ENCODE measurements at regions not wholly inside any gene's neighbourhood (a gene's known extent, or its start where the extent isn't known, plus 50 kb on each side); places are given as distances from the start of the nearest gene placed in this dataset.

DNA sequence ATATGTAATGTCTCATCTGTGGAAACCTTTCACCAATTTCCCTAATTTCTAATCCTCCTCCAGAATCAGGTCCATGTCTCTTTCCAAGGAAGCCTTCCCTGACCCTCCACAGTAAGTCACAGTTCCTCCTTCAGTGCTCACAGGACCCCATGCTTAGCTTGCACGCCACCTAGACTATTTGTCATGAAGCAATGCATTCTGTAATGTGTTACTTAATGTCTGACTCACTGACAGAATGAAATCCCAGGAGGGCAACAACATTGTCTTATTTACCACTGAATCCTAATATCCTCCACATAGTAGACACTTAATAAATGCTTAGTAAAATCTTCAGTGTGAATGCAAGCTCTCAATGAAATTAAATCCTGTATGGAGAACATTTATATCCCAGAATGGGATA is 245.9 kb upstream of the PLD5 start:
- Mint-ChIP-seq H3K36me3 (ENCODE audit: low read depth) (no peaks in the 10 kb centered on the region), H3K4me1 (no peaks in the 10 kb centered on the region), H3K4me3 (no peak overlapping the region), H3K9me3 (no peaks in the 10 kb centered on the region), H3K27ac (no peak overlapping the region), H3K27me3 (no peaks in the 10 kb centered on the region)
- DNase-seq, result no peak
- intact Hi-C loops (cut with micrococcal nuclease), result no loop called here

DNA sequence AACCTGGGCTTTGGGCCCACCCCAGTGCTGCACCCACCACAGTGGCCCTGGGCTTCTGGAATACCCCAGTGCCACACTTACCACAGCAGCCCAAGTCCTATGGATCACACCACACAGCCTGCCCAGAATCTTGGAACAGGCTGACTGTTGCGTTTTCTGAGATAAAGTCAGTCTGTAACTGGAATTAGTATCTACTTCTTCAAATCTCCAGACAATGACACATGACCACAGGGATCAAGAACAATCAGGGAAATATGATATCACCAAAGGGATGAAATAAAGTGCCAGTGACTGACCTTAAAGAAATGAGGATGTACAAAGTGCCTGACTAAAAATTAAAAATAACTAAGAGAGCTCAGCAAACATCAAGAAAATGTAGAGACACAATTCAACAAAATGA is 239.7 kb upstream of the PLD5 start:
- intact Hi-C loops (cut with micrococcal nuclease), result no loop called here
- Mint-ChIP-seq H3K4me3 (no peak overlapping the region), H3K9me3 (no peaks in the 10 kb centered on the region), H3K4me1 (no peaks in the 10 kb centered on the region), H3K27ac (no peak overlapping the region), H3K36me3 (ENCODE audit: low read depth) (no peaks in the 10 kb centered on the region), H3K27me3 (no peaks in the 10 kb centered on the region)
- DNase-seq, result no peak

DNA sequence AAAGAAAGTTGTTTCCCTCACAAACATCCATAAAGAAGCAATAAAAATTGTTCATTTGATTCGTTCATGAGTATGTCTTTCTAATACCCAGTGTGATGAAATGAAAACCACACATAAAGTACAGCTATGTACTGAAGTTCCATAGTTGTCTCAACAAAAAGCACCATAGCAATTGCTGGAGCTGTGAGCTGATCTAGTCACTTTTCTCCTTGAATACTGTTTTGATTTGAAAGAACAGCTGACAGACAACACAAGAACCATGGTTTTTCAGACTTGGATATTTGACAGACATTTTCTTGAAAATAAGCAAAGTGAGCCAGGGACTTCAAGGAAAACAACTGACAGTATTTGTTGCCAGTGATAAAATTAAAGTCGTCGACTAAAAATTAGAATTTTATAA is 237.1 kb upstream of the PLD5 start:
- Mint-ChIP-seq H3K9me3 (peaks cover 4% of the 10 kb centered on the region), H3K4me1 (no peaks in the 10 kb centered on the region), H3K27ac (no peak overlapping the region), H3K27me3 (no peaks in the 10 kb centered on the region), H3K4me3 (no peak overlapping the region), H3K36me3 (ENCODE audit: low read depth) (no peaks in the 10 kb centered on the region)
- intact Hi-C loops (cut with micrococcal nuclease), result no loop called here
- DNase-seq, result no peak

DNA sequence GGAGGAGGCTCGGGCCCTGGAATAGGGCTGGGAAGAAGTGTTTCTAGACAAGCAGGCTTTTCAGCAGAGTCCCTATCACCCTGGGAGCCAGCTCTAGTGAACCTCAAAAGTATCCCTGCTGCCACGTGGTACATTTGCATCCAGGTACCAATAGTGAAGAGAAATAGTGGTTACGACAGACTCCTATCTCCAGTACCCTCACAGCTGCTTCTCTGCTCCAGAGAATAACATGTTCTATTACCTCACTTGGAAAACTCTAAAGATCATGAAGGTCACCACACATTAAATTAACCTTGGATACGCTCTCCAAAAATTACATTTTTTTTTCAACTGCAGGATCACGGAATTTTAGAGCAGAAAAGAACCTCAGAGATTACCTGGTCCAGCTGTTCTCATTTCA is 230.4 kb upstream of the PLD5 start:
- intact Hi-C loops (cut with micrococcal nuclease), result no loop called here
- no peaks in the 10 kb centered on the region for H3K36me3 Mint-ChIP-seq (ENCODE audit: low read depth)
- no peak for DNase-seq
- no peaks in the 10 kb centered on the region for H3K27me3 Mint-ChIP-seq
- peaks cover 5% of the 10 kb centered on the region for H3K9me3 Mint-ChIP-seq
- H3K27ac Mint-ChIP-seq, result no peak overlapping the region
- H3K4me3 Mint-ChIP-seq, result no peak overlapping the region
- no peaks in the 10 kb centered on the region for H3K4me1 Mint-ChIP-seq

DNA sequence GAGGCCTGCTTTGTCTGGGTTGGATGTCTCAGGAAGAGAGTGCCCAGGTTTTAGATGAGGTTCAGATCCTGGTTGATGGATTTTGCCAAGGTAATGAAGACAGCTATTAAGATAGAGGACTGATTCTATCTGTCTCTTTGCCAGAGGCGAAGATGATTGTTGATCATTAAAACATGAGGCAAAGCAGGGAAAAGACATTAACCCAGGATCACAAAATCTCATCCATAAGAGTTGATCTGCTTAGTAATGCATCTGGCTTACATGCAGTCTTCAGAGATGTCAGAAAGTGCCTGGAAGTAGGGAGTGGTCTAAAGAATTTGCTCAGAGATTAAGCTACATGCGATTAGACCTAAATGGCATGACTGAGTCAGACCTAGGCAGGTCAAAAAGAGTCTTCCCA is 229.6 kb upstream of the PLD5 start:
- no peak overlapping the region for H3K4me3 Mint-ChIP-seq
- no peaks in the 10 kb centered on the region for H3K4me1 Mint-ChIP-seq
- intact Hi-C loops (cut with micrococcal nuclease), result no loop called here
- no peak for DNase-seq
- H3K9me3 Mint-ChIP-seq, result peaks cover 7% of the 10 kb centered on the region
- no peak overlapping the region for H3K27ac Mint-ChIP-seq
- H3K27me3 Mint-ChIP-seq, result no peaks in the 10 kb centered on the region
- H3K36me3 Mint-ChIP-seq (ENCODE audit: low read depth), result no peaks in the 10 kb centered on the region

DNA sequence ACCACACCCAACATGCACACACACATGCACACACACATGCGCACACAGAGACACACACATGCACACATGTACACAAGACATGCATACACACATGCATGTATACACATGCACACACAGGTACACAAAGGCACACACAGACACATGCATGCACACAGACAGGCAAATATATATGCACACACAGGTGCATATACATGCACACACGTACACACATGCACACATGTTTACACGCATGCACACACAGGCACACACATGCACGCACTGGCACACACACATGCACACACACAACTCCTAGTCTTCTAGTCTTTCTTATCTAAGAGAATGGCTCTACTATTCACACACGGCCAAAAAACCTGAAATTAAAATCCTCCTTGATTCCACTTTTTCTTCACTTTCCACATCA is 222.7 kb upstream of the PLD5 start:
- Mint-ChIP-seq H3K27ac (no peak overlapping the region), H3K36me3 (ENCODE audit: low read depth) (no peaks in the 10 kb centered on the region), H3K27me3 (no peaks in the 10 kb centered on the region), H3K4me3 (no peak overlapping the region), H3K9me3 (peaks cover 4% of the 10 kb centered on the region), H3K4me1 (no peaks in the 10 kb centered on the region)
- intact Hi-C loops (cut with micrococcal nuclease), result no loop called here
- no peak for DNase-seq

DNA sequence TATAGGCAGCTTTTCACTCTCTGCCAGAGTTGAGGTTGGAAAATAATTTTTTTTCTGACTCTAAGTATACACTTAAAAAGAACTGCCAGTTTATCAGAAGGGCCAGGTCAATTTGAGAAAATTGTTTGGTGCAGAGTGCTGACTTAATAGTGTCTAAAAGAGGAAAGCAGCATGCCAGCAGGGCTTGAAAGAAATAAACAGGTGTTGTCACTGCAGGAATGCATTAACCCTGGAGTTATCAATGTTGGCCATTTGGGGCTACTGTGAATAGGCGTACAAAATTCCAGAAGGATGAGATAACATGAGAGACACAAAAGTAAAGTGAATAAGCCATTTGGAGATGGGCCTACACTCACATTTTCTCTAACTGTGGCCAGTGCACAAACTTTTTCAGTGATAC is 220.6 kb upstream of the PLD5 start:
- DNase-seq, result no peak
- Mint-ChIP-seq H3K4me3 (no peak overlapping the region), H3K36me3 (ENCODE audit: low read depth) (no peaks in the 10 kb centered on the region), H3K27ac (no peak overlapping the region), H3K9me3 (peaks cover 4% of the 10 kb centered on the region), H3K4me1 (no peaks in the 10 kb centered on the region), H3K27me3 (no peaks in the 10 kb centered on the region)
- intact Hi-C loops (cut with micrococcal nuclease), result no loop called here

DNA sequence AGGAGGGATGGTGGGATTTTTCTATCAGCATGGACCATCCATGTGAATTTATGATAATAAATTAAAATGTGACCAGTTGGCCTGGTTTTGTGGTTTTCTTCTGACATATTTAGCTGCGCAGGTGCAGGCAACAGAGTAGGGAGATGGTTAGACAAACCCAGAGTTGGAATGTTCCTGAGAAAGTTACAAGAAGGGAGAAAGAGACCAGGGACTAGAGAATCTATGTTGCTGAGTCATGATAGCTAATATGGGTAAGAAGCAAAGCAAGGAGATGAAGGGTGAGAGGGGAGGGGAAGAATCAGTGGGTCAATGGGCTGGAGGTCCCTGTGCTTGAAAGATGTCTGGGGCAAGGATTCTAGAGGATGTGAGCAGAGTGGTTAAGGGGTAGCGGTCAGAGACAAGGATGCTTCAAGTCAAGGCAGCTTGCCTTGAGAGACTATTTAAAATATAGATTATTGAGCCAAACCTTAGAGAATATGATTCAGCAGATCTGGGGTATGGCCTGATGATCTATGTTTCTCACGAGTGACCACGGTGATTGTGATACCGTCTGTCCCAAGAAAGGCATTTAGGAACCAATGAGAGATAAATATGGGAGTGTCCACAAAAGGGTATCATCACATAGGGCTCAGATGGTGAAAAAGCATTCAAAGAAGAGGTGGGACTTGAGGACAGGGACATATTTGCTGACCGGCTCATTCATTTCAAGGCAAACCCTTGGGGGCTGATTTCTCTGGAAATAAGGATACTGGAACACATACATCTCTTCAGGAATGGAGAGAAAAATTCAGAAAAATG is 219.7 kb upstream of the PLD5 start:
- Mint-ChIP-seq H3K9me3 (no peaks in the 10 kb centered on the region), H3K27me3 (no peaks in the 10 kb centered on the region), H3K4me3 (no peak overlapping the region), H3K4me1 (no peaks in the 10 kb centered on the region), H3K27ac (no peak overlapping the region), H3K36me3 (ENCODE audit: low read depth) (no peaks in the 10 kb centered on the region)
- intact Hi-C loops (cut with micrococcal nuclease), result no loop called here
- DNase-seq, result no peak

DNA sequence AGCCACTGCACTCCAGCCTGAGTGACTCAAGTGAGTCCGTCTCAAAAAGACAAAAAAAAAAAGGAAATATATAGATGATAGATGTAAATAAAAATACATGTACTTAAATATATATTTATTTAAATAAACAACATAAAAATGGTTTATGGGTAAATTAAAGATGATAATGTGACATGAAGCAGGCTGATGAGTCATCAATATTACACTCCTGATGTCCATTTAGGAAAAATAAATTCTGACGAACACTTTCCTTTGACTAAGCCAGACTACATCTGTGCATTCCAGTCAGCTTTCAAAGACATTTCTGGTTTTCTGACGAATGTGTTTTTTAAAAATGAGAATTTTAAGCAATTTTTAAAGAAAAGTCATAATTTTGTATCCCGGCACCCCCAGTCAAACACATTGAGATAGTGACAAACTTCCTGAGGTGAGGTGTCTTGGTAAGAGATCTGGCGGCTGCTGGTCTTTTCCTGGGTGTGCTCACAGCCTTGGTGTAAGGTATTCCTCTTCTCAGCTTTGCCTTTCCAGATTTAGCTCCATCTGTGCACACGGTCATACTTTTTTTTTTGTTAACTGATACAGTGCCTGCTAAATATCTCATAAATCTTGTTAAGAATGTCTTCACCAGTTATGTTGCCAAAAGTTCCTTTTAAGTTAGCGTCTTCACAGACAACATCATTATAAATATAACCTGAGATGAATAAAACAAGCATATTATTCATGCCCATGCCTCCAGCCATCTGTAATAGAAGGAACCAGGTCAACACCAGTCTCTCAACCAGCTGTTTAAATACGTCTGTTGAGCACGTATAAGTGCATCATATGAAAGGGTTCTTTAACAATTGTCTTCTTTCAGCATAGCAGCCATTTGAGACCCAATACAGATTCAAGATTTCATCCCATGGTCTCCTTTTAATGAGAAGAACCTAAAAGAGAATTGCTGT is 214.5 kb upstream of the PLD5 start:
- Mint-ChIP-seq H3K4me1 (no peaks in the 10 kb centered on the region), H3K4me3 (no peak overlapping the region), H3K9me3 (no peaks in the 10 kb centered on the region), H3K27me3 (no peaks in the 10 kb centered on the region), H3K36me3 (ENCODE audit: low read depth) (no peaks in the 10 kb centered on the region), H3K27ac (no peak overlapping the region)
- intact Hi-C loops (cut with micrococcal nuclease), result no loop called here
- no peak for DNase-seq

DNA sequence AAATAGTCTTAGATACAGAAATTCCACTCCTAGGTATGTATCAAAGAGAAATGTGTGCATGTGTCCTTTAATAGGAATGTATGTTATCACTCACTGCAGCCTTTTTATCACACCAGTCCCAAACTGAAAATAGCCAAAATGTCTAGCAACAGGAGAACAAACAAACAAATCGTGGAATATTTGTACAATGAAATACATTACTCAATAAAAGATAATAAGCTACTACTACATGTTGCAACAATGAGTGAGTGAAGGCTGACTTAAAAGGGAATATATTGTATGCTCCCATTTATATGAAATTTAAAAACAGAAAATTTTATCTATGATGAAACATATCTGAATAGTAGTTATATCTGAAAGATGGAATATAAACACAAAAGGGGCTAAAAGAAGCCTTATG is 212.1 kb upstream of the PLD5 start:
- no peak overlapping the region for H3K4me3 Mint-ChIP-seq
- no peaks in the 10 kb centered on the region for H3K4me1 Mint-ChIP-seq
- no peak for DNase-seq
- H3K27ac Mint-ChIP-seq, result no peak overlapping the region
- no peaks in the 10 kb centered on the region for H3K9me3 Mint-ChIP-seq
- H3K36me3 Mint-ChIP-seq (ENCODE audit: low read depth), result no peaks in the 10 kb centered on the region
- intact Hi-C loops (cut with micrococcal nuclease), result no loop called here
- no peaks in the 10 kb centered on the region for H3K27me3 Mint-ChIP-seq

DNA sequence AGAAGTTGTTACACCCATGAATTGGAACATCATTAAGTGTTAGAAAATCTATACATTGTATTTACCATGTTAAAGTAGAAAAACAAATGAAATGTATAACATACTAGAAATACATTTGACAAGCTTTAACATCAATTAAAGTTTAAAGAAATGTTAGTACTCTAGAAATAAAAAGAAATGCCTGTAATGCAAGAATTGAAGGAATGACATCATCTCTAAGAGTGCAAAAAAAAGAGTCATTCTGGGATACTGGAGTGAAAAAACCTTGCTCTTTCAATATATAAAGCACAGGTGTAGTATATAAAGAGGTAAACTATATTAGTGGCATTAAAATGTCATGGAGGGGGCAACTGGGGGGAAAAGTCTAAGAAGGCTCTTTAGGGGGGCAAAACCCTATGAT is 210.8 kb upstream of the PLD5 start:
- intact Hi-C loops (cut with micrococcal nuclease), result no loop called here
- Mint-ChIP-seq H3K27ac (no peak overlapping the region), H3K9me3 (no peaks in the 10 kb centered on the region), H3K4me3 (no peak overlapping the region), H3K4me1 (no peaks in the 10 kb centered on the region), H3K36me3 (ENCODE audit: low read depth) (no peaks in the 10 kb centered on the region), H3K27me3 (no peaks in the 10 kb centered on the region)
- no peak for DNase-seq

DNA sequence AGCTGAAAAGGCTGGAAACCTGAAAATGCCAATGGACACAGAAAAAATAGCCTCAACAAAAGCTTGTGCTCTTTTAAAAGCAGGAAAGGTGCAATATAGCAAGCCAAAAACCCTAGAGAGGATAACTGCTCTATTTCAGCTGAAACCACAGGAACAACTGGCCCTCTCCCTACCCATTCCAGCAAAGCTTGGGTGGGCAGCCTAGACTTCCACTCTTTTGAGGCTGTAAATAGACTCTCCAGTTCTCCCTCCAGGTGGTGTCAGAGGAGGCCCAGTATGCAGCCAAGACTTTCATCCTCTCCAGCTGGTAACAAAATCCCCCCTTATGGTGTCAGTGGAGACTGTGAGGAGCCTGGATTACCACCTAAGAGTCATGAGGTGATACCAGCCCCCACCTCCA is 206.9 kb upstream of the PLD5 start:
- H3K27ac Mint-ChIP-seq, result no peak overlapping the region
- H3K36me3 Mint-ChIP-seq (ENCODE audit: low read depth), result no peaks in the 10 kb centered on the region
- H3K4me3 Mint-ChIP-seq, result no peak overlapping the region
- no peaks in the 10 kb centered on the region for H3K4me1 Mint-ChIP-seq
- no peaks in the 10 kb centered on the region for H3K27me3 Mint-ChIP-seq
- DNase-seq, result no peak
- no peaks in the 10 kb centered on the region for H3K9me3 Mint-ChIP-seq
- intact Hi-C loops (cut with micrococcal nuclease), result no loop called here

DNA sequence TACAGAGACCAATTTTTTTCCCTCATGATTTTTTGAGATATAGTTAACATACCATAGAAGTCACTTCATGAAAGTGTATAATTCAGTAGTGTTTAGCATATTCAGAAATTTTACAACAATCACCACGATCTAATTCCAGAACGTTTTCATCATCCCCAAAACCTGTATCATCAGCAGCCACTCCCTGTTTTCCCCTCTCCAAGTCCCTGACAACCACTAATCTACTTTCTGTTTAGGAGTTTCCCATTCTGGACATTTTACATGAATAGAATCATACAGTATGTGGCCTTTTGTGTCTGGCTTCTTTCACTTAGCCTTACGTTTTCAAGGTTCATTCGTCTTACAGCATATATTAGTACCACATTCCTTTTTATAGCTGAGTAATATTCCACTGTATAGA is 204.2 kb upstream of the PLD5 start:
- Mint-ChIP-seq H3K9me3 (no peaks in the 10 kb centered on the region), H3K27ac (no peak overlapping the region), H3K36me3 (ENCODE audit: low read depth) (no peaks in the 10 kb centered on the region), H3K4me3 (no peak overlapping the region), H3K4me1 (no peaks in the 10 kb centered on the region), H3K27me3 (no peaks in the 10 kb centered on the region)
- intact Hi-C loops (cut with micrococcal nuclease), result no loop called here
- no peak for DNase-seq

DNA sequence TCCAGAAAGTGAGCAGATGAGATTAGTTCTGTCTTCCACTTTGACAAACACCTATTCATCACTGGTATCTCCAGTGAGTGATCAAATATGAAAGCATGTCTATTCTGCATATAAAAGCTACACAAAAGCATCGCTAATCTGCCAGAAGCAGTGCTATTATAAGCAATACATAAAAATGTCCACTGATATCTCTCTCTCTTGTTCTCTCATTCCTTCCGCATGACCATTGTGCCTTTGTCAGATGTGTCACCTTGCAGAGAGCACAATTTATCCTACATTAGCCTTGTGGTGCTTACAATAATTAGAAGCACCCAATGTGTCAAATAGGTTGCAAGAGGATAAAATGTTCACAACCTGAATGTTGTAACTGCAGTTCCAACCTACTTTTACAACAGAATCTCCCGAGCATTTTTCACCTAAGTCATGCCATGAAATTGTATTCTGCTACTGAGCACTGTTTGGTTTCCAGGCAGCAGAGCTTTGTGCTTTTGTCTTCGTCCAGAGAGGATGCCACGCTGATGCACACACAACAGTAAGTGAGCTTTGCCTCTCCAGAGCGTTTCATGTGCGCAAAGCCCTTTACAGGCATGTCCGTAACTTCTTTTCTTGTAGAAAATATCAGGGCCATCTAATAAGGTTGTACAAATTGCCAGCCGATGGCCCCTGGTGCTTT is 198.7 kb upstream of the PLD5 start:
- Mint-ChIP-seq H3K27me3 (no peaks in the 10 kb centered on the region), H3K27ac (no peak overlapping the region), H3K36me3 (ENCODE audit: low read depth) (no peaks in the 10 kb centered on the region), H3K4me1 (no peaks in the 10 kb centered on the region), H3K4me3 (no peak overlapping the region), H3K9me3 (peaks cover 9% of the 10 kb centered on the region)
- DNase-seq, result no peak
- intact Hi-C loops (cut with micrococcal nuclease), result no loop called here
